ENCODE measurements at regions not wholly inside any gene's neighbourhood (a gene's known extent, or its start where the extent isn't known, plus 50 kb on each side); places are given as distances from the start of the nearest gene placed in this dataset.
A peak's percentile ranks its signal among the peaks of the same experiment; 100 is the strongest.

GRCh38 chr15:70206668-70207067, 109.0 kb upstream of the TLE3 start:
- Histone ChIP-seq H3K9ac (ENCODE audit: low read length) (no peak overlapping the region), H3K79me2 (replicated peaks; ENCODE audit: insufficient read depth, low read length) (no peaks in the 10 kb centered on the region), H3K27ac (ENCODE audit: low read length) (no peak overlapping the region), H3K9me3 (ENCODE audit: low read length) (no peaks in the 10 kb centered on the region), H3K9me2 (ENCODE audit: insufficient read depth, low read length) (no peaks in the 10 kb centered on the region), H3F3A (ENCODE audit: insufficient read depth, low read length, poor library complexity, severe bottlenecking) (no peaks in the 10 kb centered on the region), H2AFZ (ENCODE audit: low read depth, low read length) (no peak overlapping the region), H4K20me1 (ENCODE audit: insufficient read depth) (no peaks in the 10 kb centered on the region), H3K27me3 (ENCODE audit: insufficient read depth, low read depth, low read length) (peaks cover 6% of the 10 kb centered on the region), H3K36me3 (ENCODE audit: insufficient read depth, low read length) (no peaks in the 10 kb centered on the region), H3K4me2 (ENCODE audit: low read length) (no peak overlapping the region), H3K4me3 (ENCODE audit: low read length) (no peak overlapping the region)
- peak; percentile 65 for TF ChIP-seq EP300 (conservative IDR thresholded peaks at IDR 0.05; ENCODE audit: poor library complexity, severe bottlenecking)
- peak; percentile 67 for TF ChIP-seq POLR2AphosphoS5 (IDR thresholded peaks at IDR 0.05)
- no peak for TF ChIP-seq SMC3 (conservative IDR thresholded peaks at IDR 0.05; ENCODE audit: poor library complexity)

GRCh38 chr15:70204652-70205051, 106.9 kb upstream of the TLE3 start:
- no peak overlapping the region for H3K4me2 ChIP-seq (ENCODE audit: low read length)
- no peaks in the 10 kb centered on the region for H3K9me2 ChIP-seq (ENCODE audit: insufficient read depth, low read length)
- no peak overlapping the region for H3K9ac ChIP-seq (ENCODE audit: low read length)
- H3K36me3 ChIP-seq (ENCODE audit: insufficient read depth, low read length) = no peaks in the 10 kb centered on the region
- peaks cover 6% of the 10 kb centered on the region for H3K27me3 ChIP-seq (ENCODE audit: insufficient read depth, low read depth, low read length)
- no peaks in the 10 kb centered on the region for H3K79me2 ChIP-seq (replicated peaks; ENCODE audit: insufficient read depth, low read length)
- no peaks in the 10 kb centered on the region for H3F3A ChIP-seq (ENCODE audit: insufficient read depth, low read length, poor library complexity, severe bottlenecking)
- no peak overlapping the region for H3K27ac ChIP-seq (ENCODE audit: low read length)
- no peaks in the 10 kb centered on the region for H3K9me3 ChIP-seq (ENCODE audit: low read length)
- TF ChIP-seq CTCF (IDR thresholded peaks at IDR 0.05; ENCODE audit: poor library complexity, severe bottlenecking) = no peak
- no peak for TF ChIP-seq REST (IDR thresholded peaks at IDR 0.05; ENCODE audit: borderline replicate concordance)
- TF ChIP-seq TAF1 (IDR thresholded peaks at IDR 0.05; ENCODE audit: low read depth) = no peak
- TF ChIP-seq MXI1 (conservative IDR thresholded peaks at IDR 0.05; ENCODE audit: poor library complexity, severe bottlenecking) = no peak
- no peak for TF ChIP-seq RAD21 (conservative IDR thresholded peaks at IDR 0.05)
- no peak for TF ChIP-seq EP300 (conservative IDR thresholded peaks at IDR 0.05; ENCODE audit: poor library complexity, severe bottlenecking)
- TF ChIP-seq POLR2AphosphoS5 (IDR thresholded peaks at IDR 0.05) = no peak
- no peak for TF ChIP-seq SMC3 (conservative IDR thresholded peaks at IDR 0.05; ENCODE audit: poor library complexity)
- no peak for TF ChIP-seq EZH2 (IDR thresholded peaks at IDR 0.05; ENCODE audit: borderline replicate concordance, insufficient read depth, low read length, poor library complexity, severe bottlenecking)
- H4K20me1 ChIP-seq (ENCODE audit: insufficient read depth) = no peaks in the 10 kb centered on the region
- no peak overlapping the region for H3K4me3 ChIP-seq (ENCODE audit: low read length)
- no peak overlapping the region for H2AFZ ChIP-seq (ENCODE audit: low read depth, low read length)

Measured in neural cell (in vitro differentiated cells).